Central memory CD8-positive, alpha-beta T cell (primary cell): ENCODE measurements at regions not wholly inside any gene's neighbourhood (a gene's known extent, or its start where the extent isn't known, plus 50 kb on each side); places are given as distances from the start of the nearest gene placed in this dataset.

Source experiments
- ATAC-seq: fragments of 150-1000 bp; cut with Tn5 transposase; replicated peaks from 2 replicates; pipeline ENCODE4 v1.10.0; 2022; ENCODE audit warnings: mild to moderate bottlenecking, moderate FRiP score, moderate number of reproducible peaks; ENCODE audit not compliant: poor library complexity, severe bottlenecking; ENCODE audit errors: extremely low read depth
- DNase-seq, 2 donors: peaks; one replicate each; pipeline ENCODE4 v3.0.0; 2021; ENCODE audit warnings: low spot score in 2 of 2
- H3K27ac Mint-ChIP-seq: one replicate; pipeline ENCODE4 v1.8.0; 2022; ENCODE audit warnings: low read depth, mild to moderate bottlenecking, moderate library complexity, mixed read lengths
- H3K27me3 Mint-ChIP-seq: one replicate; pipeline ENCODE4 v1.8.0; 2022; ENCODE audit warnings: mixed read lengths
- H3K36me3 Mint-ChIP-seq: one replicate; pipeline ENCODE4 v1.8.0; 2022; ENCODE audit warnings: mild to moderate bottlenecking, moderate library complexity, mixed read lengths; ENCODE audit not compliant: insufficient read depth
- H3K4me1 Mint-ChIP-seq: one replicate; pipeline ENCODE4 v1.8.0; 2022; ENCODE audit warnings: mixed read lengths
- H3K4me3 Mint-ChIP-seq: one replicate; pipeline ENCODE4 v1.8.0; 2022; ENCODE audit warnings: mild to moderate bottlenecking, moderate library complexity, mixed read lengths
- H3K9me3 Mint-ChIP-seq: one replicate; pipeline ENCODE4 v1.8.0; 2022; ENCODE audit warnings: mixed read lengths

GRCh38 chr5:72623936-72624335, 116.7 kb upstream of the ZNF366 start:
- Mint-ChIP-seq H3K27me3 (peaks cover 63% of the 10 kb centered on the region), H3K4me1 (no peaks in the 10 kb centered on the region), H3K36me3 (no peaks in the 10 kb centered on the region), H3K27ac (no peak overlapping the region), H3K9me3 (no peaks in the 10 kb centered on the region), H3K4me3 (no peak overlapping the region)
- DNase-seq (no peak), ATAC-seq (no peak)

- Mint-ChIP-seq H3K27me3 (peaks cover 69% of the 10 kb centered on the region), H3K36me3 (no peaks in the 10 kb centered on the region), H3K4me3 (no peak overlapping the region), H3K4me1 (no peaks in the 10 kb centered on the region), H3K27ac (no peak overlapping the region), H3K9me3 (no peaks in the 10 kb centered on the region)
- ATAC-seq: no peak
- no peak for DNase-seq
Observed at GRCh38 chr5:72623323-72623722, 116.1 kb upstream of the ZNF366 start.

GRCh38 chr5:72622170-72622760, 115.1 kb upstream of the ZNF366 start:
- DNase-seq (no peak), ATAC-seq (no peak)
- Mint-ChIP-seq H3K4me1 (no peaks in the 10 kb centered on the region), H3K36me3 (no peaks in the 10 kb centered on the region), H3K4me3 (no peak overlapping the region), H3K27me3 (peaks cover 68% of the 10 kb centered on the region), H3K27ac (no peak overlapping the region), H3K9me3 (no peaks in the 10 kb centered on the region)

GRCh38 chr5:72621576-72621975, 114.4 kb upstream of the ZNF366 start:
- Mint-ChIP-seq H3K4me1 (no peaks in the 10 kb centered on the region), H3K4me3 (no peak overlapping the region), H3K36me3 (no peaks in the 10 kb centered on the region), H3K27ac (no peak overlapping the region), H3K27me3 (peaks cover 61% of the 10 kb centered on the region), H3K9me3 (no peaks in the 10 kb centered on the region)
- ATAC-seq (no peak), DNase-seq (no peak)

GRCh38 chr5:72619677-72620076, 112.5 kb upstream of the ZNF366 start:
- ATAC-seq (no peak), DNase-seq (no peak)
- no peaks in the 10 kb centered on the region for H3K36me3 Mint-ChIP-seq
- no peaks in the 10 kb centered on the region for H3K4me1 Mint-ChIP-seq
- H3K4me3 Mint-ChIP-seq: no peak overlapping the region
- H3K27ac Mint-ChIP-seq: no peak overlapping the region
- no peaks in the 10 kb centered on the region for H3K9me3 Mint-ChIP-seq
- peaks cover 42% of the 10 kb centered on the region for H3K27me3 Mint-ChIP-seq

GRCh38 chr5:72619251-72619650, 112.0 kb upstream of the ZNF366 start:
- Mint-ChIP-seq H3K27me3 (peaks cover 38% of the 10 kb centered on the region), H3K4me3 (no peak overlapping the region), H3K36me3 (no peaks in the 10 kb centered on the region), H3K27ac (no peak overlapping the region), H3K4me1 (no peaks in the 10 kb centered on the region), H3K9me3 (no peaks in the 10 kb centered on the region)
- ATAC-seq (no peak), DNase-seq (no peak)

GRCh38 chr5:72618708-72619107, 111.5 kb upstream of the ZNF366 start:
- Mint-ChIP-seq H3K9me3 (no peaks in the 10 kb centered on the region), H3K4me1 (no peaks in the 10 kb centered on the region), H3K27ac (no peak overlapping the region), H3K4me3 (no peak overlapping the region), H3K27me3 (peaks cover 33% of the 10 kb centered on the region), H3K36me3 (no peaks in the 10 kb centered on the region)
- ATAC-seq: no peak
- DNase-seq: no peak

GRCh38 chr5:72615061-72615460, 107.9 kb upstream of the ZNF366 start:
- no peak overlapping the region for H3K27ac Mint-ChIP-seq
- no peaks in the 10 kb centered on the region for H3K9me3 Mint-ChIP-seq
- H3K27me3 Mint-ChIP-seq: peaks cover 36% of the 10 kb centered on the region
- no peak overlapping the region for H3K4me3 Mint-ChIP-seq
- peaks cover 7% of the 10 kb centered on the region for H3K4me1 Mint-ChIP-seq
- DNase-seq: no peak
- no peaks in the 10 kb centered on the region for H3K36me3 Mint-ChIP-seq
- no peak for ATAC-seq

- Mint-ChIP-seq H3K27ac (no peak overlapping the region), H3K4me3 (no peak overlapping the region), H3K9me3 (no peaks in the 10 kb centered on the region), H3K36me3 (no peaks in the 10 kb centered on the region), H3K4me1 (peaks cover 7% of the 10 kb centered on the region), H3K27me3 (peaks cover 22% of the 10 kb centered on the region)
- ATAC-seq (no peak), DNase-seq (no peak)
Observed at GRCh38 chr5:72613515-72613914, 106.3 kb upstream of the ZNF366 start.

GRCh38 chr5:72612810-72613209, 105.6 kb upstream of the ZNF366 start:
- H3K4me3 Mint-ChIP-seq: no peak overlapping the region
- DNase-seq (no peak), ATAC-seq (no peak)
- no peaks in the 10 kb centered on the region for H3K9me3 Mint-ChIP-seq
- H3K27ac Mint-ChIP-seq: no peak overlapping the region
- no peaks in the 10 kb centered on the region for H3K36me3 Mint-ChIP-seq
- peaks cover 16% of the 10 kb centered on the region for H3K27me3 Mint-ChIP-seq
- peaks cover 7% of the 10 kb centered on the region for H3K4me1 Mint-ChIP-seq

GRCh38 chr5:72611118-72611730, 104.0 kb upstream of the ZNF366 start:
- Mint-ChIP-seq H3K9me3 (no peaks in the 10 kb centered on the region), H3K4me1 (peaks cover 7% of the 10 kb centered on the region), H3K27me3 (peaks cover 22% of the 10 kb centered on the region), H3K27ac (no peak overlapping the region), H3K36me3 (no peaks in the 10 kb centered on the region), H3K4me3 (no peak overlapping the region)
- no peak for ATAC-seq
- peak in 1 of 2 donors; percentile 10 for DNase-seq

- no peak for ATAC-seq
- Mint-ChIP-seq H3K4me1 (peaks cover 7% of the 10 kb centered on the region), H3K27ac (no peak overlapping the region), H3K27me3 (peaks cover 27% of the 10 kb centered on the region), H3K4me3 (no peak overlapping the region), H3K9me3 (no peaks in the 10 kb centered on the region), H3K36me3 (no peaks in the 10 kb centered on the region)
- DNase-seq: no peak
Observed at GRCh38 chr5:72608926-72609325, 101.7 kb upstream of the ZNF366 start.

GRCh38 chr5:72608297-72608696, 101.1 kb upstream of the ZNF366 start:
- no peak for DNase-seq

More at GRCh38 chr5:72608297-72608696, 101.1 kb upstream of the ZNF366 start:
- H3K27me3 Mint-ChIP-seq: peaks cover 27% of the 10 kb centered on the region
- no peaks in the 10 kb centered on the region for H3K9me3 Mint-ChIP-seq
- H3K4me1 Mint-ChIP-seq: peaks cover 7% of the 10 kb centered on the region
- no peak for ATAC-seq
- H3K4me3 Mint-ChIP-seq: no peak overlapping the region
- no peak overlapping the region for H3K27ac Mint-ChIP-seq
- H3K36me3 Mint-ChIP-seq: no peaks in the 10 kb centered on the region
